HG03103 (cell line): ENCODE measurements at regions not wholly inside any gene's neighbourhood (a gene's known extent, or its start where the extent isn't known, plus 50 kb on each side); places are given as distances from the start of the nearest gene placed in this dataset.

ENCODE experiments used
- ATAC-seq: cut with Tn5 transposase; IDR thresholded peaks from one replicate; pipeline ENCODE4 v1.9.1; 2021; ENCODE audit warnings: low read depth; ENCODE audit not compliant: unreplicated experiment

DNA sequence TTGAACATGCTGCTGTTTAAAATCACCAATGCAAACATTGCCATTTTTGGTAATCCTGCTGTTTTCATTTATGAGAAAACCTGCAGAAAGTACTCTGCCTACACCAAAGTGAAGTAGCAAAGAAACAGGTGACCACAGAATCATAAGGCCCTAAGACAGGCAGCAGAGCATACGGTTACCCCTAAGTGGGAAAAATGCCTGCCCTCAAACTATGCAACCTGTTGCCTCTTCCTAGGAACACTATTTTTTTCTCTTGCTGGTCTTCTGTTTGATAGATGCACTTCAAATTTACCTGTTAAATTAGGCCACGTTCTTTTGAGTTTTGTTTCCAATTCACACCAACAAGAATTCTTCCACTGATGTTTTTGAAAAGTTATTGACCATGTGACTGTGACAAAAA, 89.5 kb upstream of the RAB4A start:
- no peak for ATAC-seq

DNA sequence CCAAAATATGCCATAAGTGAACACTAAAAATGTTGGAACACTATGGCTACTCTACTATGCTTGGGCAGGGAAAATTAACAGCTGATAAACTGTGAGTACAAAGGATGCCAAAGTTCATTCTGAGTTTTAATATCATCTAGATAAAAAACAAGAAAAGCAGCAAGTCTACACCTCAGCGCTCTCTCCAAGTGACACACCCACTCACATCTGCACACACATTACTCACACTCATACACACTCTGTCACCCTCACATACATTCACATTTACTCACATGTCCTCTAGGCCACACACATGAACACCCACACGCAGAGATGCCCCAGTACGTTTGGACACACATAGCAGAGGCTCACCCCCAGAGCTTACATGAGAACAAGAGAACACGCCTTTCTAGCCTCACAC, 87.3 kb upstream of the RAB4A start:
- no peak for ATAC-seq

DNA sequence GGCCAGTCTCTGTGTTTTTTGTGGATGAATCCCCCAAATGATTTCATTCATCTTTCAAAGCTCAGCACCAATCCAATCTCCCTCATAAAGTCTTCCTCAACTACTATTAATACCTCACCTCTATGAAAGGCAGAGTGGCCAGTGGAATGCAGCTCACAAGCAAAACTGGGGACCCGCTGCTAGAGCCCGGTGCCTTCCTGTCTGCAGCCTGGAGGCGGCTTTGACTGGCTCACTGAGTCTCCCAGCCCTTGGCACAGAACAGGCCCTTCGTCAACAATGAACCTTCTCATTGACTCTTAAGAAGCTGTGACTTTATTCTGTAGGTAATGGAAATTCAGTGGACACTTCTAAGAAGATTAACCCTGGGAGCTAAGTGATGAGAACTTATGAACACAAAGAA, 86.8 kb upstream of the RAB4A start:
- no peak for ATAC-seq

DNA sequence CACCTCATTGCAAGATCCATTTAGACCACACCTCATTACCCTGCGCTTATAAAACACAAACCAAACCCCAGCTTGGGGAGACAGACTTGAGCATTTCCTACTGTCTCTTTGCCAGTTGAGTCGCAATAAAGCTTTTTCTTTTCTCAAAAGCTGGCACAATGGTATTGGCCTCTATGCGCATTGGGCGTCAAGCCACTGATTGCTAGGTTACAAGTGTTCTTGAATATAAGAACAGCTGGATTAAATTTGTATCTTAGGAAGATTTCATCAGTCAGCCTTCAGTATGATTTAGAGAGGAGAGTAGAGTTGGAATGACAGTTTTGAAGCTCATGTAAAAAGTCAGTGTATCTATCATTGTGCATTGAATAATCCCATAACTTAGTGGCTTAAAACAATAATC, 84.9 kb upstream of the RAB4A start:
- ATAC-seq: no peak

DNA sequence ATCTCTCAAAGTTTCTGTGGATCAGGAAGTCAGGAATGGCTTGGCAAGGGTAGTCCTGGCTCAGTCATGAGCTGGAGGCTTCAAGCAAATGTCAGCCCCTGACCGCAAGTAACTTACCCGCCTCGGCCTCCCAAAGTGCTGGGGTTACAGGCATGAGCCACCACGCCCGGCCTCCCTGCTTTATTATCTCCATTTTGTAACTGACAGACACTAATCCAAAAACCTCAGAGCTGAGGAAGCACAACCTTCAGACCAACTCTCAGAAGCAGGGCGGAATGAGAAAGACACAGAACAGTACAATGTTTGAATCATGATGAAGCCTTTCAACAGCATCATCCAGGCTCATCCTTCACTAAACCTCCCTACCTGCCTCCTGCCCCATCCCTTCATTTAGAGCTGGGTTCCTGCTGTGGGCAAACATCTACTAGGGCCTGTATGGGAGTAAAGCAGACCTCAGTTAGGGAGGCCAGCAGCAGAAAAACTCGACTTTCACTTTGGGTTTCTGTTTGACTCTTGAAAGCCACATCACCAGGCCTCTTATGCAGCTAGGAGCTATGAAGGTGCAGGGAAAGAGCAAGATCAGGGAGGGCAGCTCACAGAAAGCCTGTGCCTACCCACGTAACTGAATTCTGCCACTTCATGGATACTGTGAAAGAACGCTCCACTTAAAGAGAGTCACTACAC, 84.4 kb upstream of the RAB4A start:
- ATAC-seq: peak; percentile 88

DNA sequence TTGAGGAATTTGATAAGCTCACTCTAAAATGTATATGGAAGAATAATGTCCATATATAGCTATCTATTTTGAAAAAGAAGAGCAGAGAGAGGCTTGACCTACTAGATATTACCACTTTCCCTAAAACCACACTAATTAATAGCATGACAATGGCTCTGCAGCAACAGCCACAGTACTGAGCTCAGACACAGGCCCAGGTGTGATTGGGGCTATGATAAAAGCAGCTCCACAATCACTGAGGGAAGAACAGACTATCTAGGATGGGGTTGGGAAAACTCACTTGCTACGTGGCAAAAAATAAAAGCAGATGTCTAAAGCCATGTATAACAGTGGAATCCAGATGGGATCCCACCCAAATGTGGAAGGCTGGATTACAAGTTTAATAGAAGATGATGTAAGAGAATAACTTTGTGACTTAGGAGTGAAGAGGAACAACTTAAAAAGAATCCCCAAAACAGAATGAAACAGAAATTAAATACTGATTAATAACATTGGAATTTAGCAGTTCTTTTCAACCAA, 80.8 kb upstream of the RAB4A start:
- ATAC-seq: no peak

DNA sequence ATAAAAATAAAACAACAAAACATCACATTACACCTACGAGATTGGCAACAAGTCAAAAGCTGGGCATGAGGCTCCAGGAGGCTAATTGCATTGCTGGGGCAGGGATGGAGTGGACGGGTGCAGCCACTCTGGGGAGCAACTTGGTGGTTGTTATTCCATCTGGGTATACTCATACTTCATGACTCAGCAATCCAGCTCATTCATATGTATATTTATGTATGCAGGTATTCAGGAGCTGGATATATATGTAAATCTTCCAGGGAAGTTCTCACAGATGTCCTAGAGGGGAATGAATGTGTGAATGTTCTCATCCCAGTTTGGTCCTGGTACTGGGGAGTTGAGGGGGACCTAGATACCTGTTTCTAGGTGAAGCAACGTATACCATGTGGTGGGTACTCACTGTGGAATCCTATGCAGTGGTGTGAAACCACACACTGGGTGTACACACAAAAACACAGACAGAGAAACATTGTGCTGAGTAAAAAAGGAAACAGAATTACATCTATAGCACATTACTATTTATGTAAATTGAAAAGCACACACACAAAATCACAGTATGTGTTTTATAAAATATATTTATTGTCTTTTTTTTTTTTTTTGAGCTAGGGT, 79.7 kb upstream of the RAB4A start:
- ATAC-seq: no peak

DNA sequence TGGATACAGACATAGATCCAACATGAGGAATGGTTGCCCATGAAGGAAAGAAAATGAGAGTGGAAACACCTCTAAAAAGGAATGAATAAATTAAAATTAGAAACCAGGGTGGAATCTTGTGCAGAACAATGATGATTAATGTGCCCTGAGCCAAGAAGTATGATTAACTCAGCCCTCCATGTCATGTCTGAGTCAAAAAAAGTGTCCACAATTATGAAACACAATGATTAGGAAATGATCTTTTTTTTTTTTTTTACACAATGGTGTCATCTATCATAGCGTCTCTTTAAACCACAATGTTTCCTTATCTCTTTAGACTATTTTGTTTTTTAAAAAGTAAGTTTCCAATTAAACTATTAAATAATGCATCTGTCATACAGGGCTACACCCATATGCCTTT, 78.9 kb upstream of the RAB4A start:
- no peak for ATAC-seq

DNA sequence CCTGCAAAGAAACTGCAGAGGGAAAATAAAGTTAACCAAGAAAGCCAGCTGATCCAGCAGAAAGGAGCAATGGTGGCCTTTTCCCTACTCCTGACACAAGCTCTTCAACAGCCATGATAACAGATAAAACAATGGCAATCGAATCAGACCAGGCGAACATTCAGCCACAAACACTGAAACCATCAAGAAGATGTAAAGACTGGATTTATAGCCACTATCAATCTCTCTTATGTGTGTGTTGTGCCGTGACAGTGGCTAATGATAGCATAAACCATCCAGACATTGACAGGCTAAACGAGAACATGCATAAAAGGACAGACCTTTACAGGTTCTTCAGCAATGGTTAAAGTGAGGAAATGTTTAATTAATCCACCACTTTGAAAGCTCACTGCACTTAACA, 78.1 kb upstream of the RAB4A start:
- ATAC-seq: no peak

DNA sequence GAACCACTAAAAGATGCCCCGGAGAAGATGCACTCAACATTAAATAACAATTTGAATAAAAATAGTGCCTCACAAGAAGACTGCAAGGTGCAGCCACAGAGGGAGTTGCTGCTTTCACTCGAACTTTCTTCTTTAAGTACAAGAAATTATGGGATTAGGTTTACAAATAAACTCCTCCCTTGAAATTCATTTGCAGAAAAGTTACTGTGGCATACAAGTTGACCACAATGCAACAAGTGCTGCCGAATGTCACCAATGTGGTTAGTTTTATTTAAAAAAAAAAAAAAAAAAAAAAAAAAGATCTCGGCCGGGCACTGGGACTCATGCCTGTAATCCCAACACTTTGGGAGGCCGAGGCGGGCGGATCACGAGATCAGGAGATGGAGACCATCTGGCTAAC, 76.8 kb upstream of the RAB4A start:
- no peak for ATAC-seq

DNA sequence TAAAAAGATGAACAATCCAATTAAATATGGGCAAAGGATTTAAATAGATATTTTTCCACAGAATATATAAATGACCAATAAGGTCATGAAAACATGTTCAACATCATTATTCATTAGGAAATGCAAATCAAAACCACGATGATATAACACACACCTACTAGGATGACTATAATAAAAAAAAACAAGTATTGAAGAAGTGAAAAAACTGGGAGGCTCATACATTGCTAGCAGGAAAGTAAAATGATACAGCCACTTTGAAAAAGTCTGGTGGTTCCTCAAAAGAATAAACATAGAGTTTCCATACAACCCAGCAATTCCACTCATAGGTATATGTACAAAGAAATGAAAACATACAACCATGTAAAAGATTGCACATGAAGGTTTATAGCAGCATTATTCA, 75.7 kb upstream of the RAB4A start:
- ATAC-seq: no peak

DNA sequence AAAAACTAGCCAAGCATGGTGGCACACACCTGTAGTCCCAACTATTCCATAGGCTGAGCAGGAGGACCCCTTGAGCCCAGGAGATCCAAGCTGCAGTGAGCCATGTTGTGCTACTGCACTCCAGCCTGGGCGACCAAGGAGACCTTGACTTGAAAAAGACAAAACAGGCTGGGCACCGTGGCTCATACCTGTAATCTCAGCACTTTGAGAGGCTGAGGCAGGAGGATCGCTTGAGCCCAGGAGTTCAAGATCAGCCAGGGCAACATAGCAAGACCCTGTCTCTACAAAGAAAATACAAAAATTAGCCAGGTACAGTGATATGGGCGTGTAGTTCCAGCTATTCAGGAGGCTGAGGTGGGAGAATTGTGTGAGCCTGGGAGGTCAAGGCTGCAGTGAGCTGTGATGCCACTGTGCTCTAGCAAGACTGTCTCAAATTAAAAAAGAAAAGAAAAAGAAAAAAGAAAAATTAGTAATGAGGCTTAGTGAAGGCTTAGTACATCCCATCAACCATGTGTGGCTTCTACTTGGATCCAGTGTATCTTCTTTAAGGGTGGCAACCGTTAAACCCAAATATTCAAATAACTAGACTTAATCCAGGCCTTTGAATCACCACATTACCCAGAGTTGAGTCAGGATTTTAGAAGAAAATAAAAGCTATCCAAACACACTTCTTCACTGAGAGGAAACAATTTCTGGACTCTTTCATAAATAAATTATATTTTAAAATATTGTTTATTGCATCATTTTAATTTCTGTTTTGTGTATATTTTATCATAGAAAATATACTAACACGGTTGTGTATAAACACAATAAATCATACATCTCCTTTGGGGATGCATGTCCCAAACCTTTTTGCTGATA, 74.3 kb upstream of the RAB4A start:
- ATAC-seq: no peak

DNA sequence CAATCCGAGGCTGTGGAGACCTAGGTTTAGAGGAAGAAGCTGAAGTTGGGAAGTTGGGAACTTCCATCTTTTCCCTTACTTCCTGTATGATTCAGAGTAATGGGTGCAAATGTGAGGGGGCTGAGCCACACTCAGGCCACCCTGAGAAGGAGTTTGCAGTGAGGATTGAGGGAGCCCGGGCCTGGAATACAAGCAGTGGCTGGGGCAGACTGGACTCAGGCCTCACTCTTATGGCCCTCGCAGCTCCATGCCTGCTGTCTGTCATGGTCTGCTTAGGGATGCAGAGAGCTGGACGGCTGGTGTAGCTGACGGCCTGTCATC, 73.7 kb upstream of the RAB4A start:
- no peak for ATAC-seq

DNA sequence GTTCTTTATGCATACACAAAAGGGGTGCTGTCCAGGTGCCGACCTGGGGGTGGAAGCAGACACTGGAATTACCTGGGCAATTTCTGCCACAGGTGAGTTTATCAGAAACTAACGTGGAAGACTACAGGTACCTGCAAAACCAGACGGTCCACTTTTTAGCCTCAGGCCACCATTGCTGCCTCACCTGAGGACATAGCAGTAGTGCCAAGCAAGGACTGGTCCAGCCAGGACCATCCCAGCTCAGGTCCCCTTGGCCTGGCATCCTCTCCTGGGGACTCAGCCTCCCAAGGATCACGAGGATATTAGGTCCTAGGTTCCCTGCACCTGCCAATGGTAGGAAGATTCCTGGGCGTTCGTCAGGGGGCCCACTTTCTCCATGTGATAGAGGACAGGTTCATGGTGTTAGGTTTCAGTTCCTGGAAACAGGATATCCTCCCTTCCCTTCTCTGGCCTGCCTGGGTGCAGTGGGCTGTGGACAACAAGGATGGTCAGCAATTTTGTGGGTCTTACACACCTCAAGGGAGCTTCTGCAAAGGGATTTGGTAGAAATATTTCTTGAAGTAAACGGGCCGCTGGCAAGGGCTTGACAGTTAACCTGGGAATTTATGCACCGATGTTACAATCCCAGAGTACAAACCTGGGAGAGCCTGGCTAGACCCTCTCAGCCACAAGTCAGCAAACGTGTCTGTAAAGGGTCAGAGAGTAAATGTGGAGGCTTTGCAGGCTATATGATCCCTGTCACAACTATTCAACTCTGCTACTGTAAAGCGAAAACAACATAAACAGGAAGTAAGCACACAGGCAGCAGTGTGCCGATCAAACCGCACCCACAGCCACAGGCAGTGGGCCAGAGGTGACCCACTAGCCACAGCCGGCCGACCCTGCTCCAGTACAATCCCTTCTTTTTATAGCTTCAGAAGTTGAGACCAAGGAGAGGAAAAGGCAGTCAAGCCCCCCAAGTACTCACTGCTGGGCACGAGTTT, 71.4 kb upstream of the RAB4A start:
- ATAC-seq: peak; percentile 84

DNA sequence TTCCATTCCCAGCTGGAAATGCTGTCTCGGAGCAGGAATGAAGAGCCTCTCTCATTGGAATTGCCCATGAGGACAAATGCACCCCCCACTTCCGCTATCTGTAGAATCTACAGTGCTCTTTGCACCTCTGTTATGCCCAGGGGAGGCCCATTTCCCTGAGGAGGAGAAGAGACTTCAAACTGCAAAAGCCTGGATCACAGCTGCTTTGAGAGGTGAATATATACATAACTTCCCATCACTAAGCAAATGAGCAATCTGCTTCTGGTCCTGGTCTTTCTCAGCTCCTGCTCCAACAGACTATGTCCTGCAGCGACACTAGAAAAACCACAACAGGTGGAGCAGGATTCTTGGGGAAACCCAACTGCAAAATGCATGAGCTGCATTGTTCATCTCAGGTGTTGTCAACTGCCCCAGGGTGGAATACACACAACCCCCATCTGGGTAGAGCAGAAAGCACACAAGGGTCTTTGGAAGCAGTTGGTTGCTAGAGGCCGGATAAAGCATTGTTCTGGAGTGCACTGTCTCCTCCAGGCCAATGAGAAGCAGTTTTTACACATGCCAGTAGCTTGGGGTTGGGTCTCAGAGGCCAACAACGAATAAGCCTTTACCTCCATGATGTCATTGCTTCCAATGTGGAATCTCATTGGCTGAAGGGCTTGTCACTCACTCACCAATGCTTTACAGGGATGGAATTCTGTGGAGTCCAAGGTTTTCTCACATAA, 67.7 kb upstream of the RAB4A start:
- ATAC-seq: no peak

DNA sequence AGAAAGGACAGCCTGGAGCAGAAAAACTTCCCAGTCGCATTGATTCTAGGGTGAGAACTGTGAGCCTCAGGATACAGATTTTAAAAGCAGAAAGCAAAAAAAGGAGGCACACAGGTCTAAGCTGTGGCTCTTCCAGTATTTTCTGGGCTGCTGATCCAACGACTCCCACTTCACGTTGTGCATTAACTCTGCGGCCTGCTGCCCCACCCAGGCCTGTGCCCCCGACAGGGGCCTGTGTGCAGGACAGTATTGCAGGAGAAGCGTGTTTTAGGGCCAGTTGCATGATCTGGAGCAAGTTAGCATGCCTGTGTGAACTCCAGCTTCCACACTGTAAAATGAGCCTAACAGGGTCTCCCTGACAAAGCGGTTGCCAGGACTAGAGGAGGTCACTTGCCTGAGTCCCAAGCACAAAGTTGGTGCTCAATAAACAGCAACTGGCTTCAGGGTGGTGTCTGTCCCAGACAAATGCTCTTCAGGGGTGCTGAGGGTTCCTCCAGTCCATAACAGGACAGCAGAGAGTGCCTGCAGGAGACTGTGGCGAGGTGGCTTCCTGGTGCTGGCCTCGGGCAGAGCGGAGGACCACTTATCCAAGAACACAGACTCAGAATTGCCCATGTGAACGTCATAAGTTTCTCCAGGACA, 66.8 kb upstream of the RAB4A start:
- no peak for ATAC-seq

DNA sequence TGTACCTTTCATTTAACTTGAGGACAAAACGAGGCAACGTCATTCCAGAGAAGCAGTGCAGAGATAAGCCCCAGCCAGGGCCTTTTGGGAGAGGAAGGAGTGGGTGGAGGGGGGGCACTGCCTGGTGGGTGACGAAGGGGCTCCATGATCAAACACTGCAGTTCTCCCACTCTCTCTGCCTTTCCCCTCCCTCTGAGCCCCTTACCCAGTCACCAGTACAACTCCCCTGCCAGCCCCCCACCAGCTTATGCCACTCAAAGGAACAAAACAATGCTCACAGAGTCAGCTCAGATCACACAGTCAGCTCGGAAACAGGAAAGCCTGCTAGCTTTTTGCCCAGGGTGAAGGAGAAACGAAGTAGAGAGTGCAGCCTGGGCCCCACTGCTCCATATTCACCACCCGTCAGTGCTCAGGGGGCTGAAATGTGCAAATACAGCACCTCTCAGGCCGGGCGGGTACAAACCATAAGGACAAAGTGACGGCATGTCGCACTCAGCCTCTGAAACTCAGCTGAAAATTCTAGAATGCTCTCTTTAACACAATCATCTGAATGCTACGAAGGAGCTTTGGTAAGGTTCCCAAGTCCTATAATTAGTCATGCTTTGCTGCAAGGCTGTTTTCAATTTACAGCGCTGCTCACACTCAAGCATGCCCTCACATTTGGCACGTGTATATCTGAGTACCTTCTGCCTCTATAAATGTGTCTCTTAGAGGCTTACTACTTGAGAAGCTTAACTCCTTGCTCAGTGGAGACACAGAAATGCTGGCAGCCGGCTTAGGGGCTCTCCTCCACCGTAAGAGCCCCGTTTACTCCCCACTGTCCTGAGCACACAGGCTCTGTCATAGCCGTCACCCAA, 65.8 kb upstream of the RAB4A start:
- ATAC-seq: no peak

DNA sequence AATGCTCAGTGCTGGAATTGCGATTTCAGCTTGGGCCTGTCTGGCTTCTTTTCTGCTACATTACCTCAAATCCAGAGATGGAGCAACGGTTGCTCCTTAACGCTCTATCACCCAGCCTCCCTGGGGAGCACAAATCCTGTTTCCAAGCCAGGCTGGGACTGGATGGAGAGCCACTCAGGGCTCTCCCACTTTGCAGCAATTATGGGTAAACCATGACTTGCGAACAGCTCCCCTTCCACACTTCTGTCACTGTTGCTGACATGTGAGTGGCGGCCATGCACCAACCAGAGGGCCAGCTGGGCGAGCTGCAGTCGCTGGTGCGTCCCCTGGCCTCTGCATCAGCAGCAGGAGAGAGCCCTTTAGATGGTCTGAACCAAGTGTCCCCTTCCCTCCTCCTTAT, 65.1 kb upstream of the RAB4A start:
- ATAC-seq: no peak

DNA sequence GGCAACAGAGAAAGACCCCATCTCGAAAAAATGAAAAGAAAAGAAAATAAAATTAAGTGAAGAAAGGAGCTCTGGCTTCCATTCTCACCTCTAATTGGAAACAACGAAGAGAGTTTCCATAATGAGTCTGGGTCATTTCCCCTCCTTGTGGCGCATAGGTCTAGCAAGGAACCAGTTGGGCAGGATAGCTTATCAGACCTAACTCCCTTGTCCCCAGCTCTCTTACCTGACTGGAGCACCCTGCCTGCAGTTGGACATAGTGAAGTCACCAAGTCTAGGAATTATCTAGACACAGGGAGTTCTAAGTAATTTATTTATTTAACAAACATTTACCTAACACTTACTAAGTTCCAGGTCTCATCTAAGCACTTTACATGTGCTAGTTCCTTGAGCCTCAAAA, 63.0 kb upstream of the RAB4A start:
- ATAC-seq: no peak
